ENCODE measurements at regions not wholly inside any gene's neighbourhood (a gene's known extent, or its start where the extent isn't known, plus 50 kb on each side); places are given as distances from the start of the nearest gene placed in this dataset.

- DNase-seq (ENCODE audit: low read depth in 2 of 2), result no peak
Observed at GRCh38 chr10:31583293-31583692, 264.3 kb downstream of the ZEB1 start.

GRCh38 chr10:31582365-31583052, 263.5 kb downstream of the ZEB1 start:
- DNase-seq (ENCODE audit: low read depth in 2 of 2), result no peak

GRCh38 chr10:31581741-31582323, 262.8 kb downstream of the ZEB1 start:
- no peak for DNase-seq (ENCODE audit: low read depth in 2 of 2)

- DNase-seq (ENCODE audit: low read depth in 2 of 2), result no peak
Observed at GRCh38 chr10:31580646-31581045, 261.6 kb downstream of the ZEB1 start.
